ENCODE measurements at regions not wholly inside any gene's neighbourhood (a gene's known extent, or its start where the extent isn't known, plus 50 kb on each side); places are given as distances from the start of the nearest gene placed in this dataset.

- TF ChIP-seq EZH2 (IDR thresholded peaks at IDR 0.05) (no peak), POLR2AphosphoS5 (IDR thresholded peaks at IDR 0.05; ENCODE audit: borderline replicate concordance, low read depth, low read length) (no peak)
Observed at GRCh38 chr12:93198086-93198485, 179.6 kb upstream of the NUDT4 start.
